ENCODE measurements at regions not wholly inside any gene's neighbourhood (a gene's known extent, or its start where the extent isn't known, plus 50 kb on each side); places are given as distances from the start of the nearest gene placed in this dataset.
"Not testable (repeated sequence)": the region's sequence is repeated elsewhere in the genome, so short reads cannot be mapped to it uniquely, and the experiment has no call there.

DNA sequence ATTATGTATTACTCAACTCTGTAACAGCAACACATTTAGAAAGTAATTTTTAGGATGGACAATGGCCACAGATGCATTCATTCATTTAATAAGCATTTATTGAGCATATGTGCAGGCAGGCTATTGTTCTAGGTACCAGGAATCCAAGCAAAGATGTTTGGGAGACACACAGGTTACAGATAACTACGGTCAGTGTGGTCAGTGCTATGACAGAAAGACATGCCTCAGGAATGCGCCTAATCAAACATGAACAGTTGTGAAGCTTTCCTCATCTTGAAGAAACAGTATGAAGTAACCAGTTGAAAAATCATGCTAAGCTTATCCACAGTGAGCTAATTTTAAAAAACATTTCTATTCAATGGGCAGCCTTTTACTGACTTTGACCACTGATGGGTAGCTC lies 155.4 kb upstream of the CCDC54 start:
- Histone ChIP-seq H3K36me3 (no peaks in the 10 kb centered on the region), H3K9me3 (no peaks in the 10 kb centered on the region), H3K4me3 (no peak overlapping the region), H3K27me3 (no peaks in the 10 kb centered on the region), H3K27ac (no peak overlapping the region), H3K4me1 (no peaks in the 10 kb centered on the region)
- DNase-seq = no peak
- intact Hi-C loops (cut with DNase I; ENCODE audit: low total_unique reads) = no loop called here
- no peak for TF ChIP-seq POLR2A (IDR thresholded peaks at IDR 0.05)
- TF ChIP-seq, protein P1, sequence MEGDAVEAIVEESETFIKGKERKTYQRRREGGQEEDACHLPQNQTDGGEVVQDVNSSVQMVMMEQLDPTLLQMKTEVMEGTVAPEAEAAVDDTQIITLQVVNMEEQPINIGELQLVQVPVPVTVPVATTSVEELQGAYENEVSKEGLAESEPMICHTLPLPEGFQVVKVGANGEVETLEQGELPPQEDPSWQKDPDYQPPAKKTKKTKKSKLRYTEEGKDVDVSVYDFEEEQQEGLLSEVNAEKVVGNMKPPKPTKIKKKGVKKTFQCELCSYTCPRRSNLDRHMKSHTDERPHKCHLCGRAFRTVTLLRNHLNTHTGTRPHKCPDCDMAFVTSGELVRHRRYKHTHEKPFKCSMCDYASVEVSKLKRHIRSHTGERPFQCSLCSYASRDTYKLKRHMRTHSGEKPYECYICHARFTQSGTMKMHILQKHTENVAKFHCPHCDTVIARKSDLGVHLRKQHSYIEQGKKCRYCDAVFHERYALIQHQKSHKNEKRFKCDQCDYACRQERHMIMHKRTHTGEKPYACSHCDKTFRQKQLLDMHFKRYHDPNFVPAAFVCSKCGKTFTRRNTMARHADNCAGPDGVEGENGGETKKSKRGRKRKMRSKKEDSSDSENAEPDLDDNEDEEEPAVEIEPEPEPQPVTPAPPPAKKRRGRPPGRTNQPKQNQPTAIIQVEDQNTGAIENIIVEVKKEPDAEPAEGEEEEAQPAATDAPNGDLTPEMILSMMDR (IDR thresholded peaks at IDR 0.05) = no peak

DNA sequence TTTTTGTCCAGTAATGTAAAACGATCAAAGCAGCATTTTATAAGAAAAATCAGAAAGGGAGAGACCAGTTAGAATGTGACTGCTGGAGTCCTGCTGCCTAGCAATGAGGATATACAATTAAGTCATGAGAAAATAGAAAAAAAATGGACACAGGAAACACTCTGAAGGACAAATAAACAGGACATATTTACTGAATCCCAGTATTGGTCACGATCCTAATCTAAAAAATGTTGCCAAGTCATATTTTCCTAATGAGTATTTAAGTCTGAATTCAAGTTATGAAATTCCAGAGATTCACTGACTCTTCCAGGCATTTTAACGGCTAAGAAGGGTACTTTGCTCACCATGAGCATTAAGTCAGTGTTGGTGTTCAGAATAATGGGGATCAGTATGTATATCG lies 154.3 kb upstream of the CCDC54 start:
- Histone ChIP-seq H3K36me3 (no peaks in the 10 kb centered on the region), H3K4me3 (no peak overlapping the region), H3K9me3 (no peaks in the 10 kb centered on the region), H3K4me1 (no peaks in the 10 kb centered on the region), H3K27ac (no peak overlapping the region), H3K27me3 (no peaks in the 10 kb centered on the region)
- DNase-seq = no peak
- intact Hi-C loops (cut with DNase I; ENCODE audit: low total_unique reads) = no loop called here
- TF ChIP-seq POLR2A (IDR thresholded peaks at IDR 0.05) = no peak
- TF ChIP-seq, protein P1 (IDR thresholded peaks at IDR 0.05) = no peak

DNA sequence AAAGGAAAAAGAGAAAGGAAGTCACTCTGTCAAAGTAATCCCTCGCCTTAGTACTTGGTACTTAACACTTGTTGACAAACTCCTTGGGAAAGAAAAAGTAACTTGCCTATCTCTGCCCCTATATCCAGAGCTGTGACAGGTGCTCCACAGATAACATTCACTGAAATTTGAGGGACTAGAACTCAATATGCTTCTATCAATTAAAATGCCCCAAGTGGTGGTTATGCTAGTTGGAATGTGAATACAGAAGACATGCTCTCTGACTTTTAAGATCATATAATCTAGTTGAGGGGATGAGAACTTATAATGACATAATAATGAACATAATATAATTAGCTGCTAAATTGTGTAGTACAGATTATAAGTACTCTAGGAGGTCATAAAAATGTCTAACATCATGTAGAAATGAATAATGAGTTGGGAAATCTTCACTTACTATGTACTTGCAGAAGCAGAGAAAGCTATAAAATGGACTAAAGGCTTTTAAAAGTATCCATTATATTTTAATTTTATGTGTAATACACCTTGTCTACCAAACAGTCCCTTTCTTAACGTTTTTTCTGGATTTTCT lies 153.1 kb upstream of the CCDC54 start:
- H3K27ac ChIP-seq = no peak overlapping the region
- intact Hi-C loops (cut with DNase I; ENCODE audit: low total_unique reads) = no loop called here
- no peaks in the 10 kb centered on the region for H3K36me3 ChIP-seq
- no peak for DNase-seq
- H3K4me1 ChIP-seq = no peaks in the 10 kb centered on the region
- no peak overlapping the region for H3K4me3 ChIP-seq
- TF ChIP-seq, protein P1 (IDR thresholded peaks at IDR 0.05) = no peak
- TF ChIP-seq POLR2A (IDR thresholded peaks at IDR 0.05) = no peak
- no peaks in the 10 kb centered on the region for H3K9me3 ChIP-seq
- H3K27me3 ChIP-seq = no peaks in the 10 kb centered on the region

DNA sequence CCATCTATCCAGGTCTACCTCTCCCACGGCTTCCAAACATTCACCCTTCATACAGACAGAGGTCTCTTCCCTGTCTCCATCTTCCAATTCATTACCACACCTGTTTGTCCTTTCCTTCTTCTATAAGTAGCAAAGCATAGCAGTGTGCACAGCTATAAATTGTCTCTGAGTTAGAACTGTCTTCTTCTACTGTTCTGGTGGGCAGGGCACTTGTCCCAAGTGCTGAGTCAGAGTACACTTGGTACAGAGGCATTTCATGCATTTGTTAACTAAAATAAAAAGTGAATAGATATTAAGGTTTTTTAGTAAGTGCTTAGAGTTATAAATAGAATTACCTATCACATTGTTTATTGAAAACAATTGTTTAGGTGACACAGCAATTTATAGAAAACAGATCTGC lies 150.1 kb upstream of the CCDC54 start:
- Histone ChIP-seq H3K27ac (no peak overlapping the region), H3K9me3 (no peaks in the 10 kb centered on the region), H3K36me3 (no peaks in the 10 kb centered on the region), H3K4me1 (no peaks in the 10 kb centered on the region), H3K4me3 (no peak overlapping the region), H3K27me3 (no peaks in the 10 kb centered on the region)
- TF ChIP-seq, protein P1 (IDR thresholded peaks at IDR 0.05) = no peak
- no peak for TF ChIP-seq POLR2A (IDR thresholded peaks at IDR 0.05)
- intact Hi-C loops (cut with DNase I; ENCODE audit: low total_unique reads) = no loop called here
- DNase-seq = no peak

DNA sequence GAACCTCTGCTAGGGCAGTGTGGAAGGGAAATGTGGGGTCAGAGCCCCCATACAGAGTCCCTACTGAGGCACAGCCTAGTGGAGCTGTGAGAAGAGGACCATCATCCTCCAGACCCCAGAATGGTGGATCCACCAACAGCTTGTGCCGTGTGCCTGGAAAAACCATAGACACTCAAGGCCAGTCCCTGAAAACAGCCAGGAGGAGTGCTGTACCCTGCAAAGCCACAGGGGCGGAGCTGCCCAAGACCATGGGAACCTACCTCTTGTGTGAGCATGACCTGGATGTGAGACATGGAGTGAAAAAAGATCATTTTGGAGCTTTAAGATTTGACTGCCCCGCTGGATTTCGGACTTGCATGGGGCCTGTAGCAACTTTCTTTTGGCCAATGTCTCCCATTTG lies 143.4 kb upstream of the CCDC54 start:
- H3K4me1 ChIP-seq, H3K27me3 ChIP-seq, H3K36me3 ChIP-seq, H3K9me3 ChIP-seq, H3K4me3 ChIP-seq, H3K27ac ChIP-seq, DNase-seq: not testable (repeated sequence)
- intact Hi-C loops (cut with DNase I; ENCODE audit: low total_unique reads) = loop anchor here (10.0 kb wide), 1 partner anchor 201 kb away; no protein-coding TSS in a partner anchor

All from uterus (tissue), 3 donors.